Progenitor cell of endocrine pancreas (in vitro differentiated cells): ENCODE measurements at regions not wholly inside any gene's neighbourhood (a gene's known extent, or its start where the extent isn't known, plus 50 kb on each side); places are given as distances from the start of the nearest gene placed in this dataset.

ENCODE experiments used
- DNase-seq: peaks from one replicate; pipeline ENCODE4 v3.0.0; 2021; ENCODE audit warnings: low spot score; ENCODE audit not compliant: unreplicated experiment
- H3K27ac Mint-ChIP-seq: 2 replicates; pipeline ENCODE4 v1.8.0; 2021; ENCODE audit warnings: mild to moderate bottlenecking, moderate library complexity, mixed read lengths
- H3K27me3 Mint-ChIP-seq: 2 replicates; pipeline ENCODE4 v1.8.0; 2021; ENCODE audit warnings: mixed read lengths
- H3K36me3 Mint-ChIP-seq: 2 replicates; pipeline ENCODE4 v1.8.0; 2022; ENCODE audit warnings: mixed read lengths; ENCODE audit not compliant: insufficient read depth
- H3K4me1 Mint-ChIP-seq: 2 replicates; pipeline ENCODE4 v1.8.0; 2021; ENCODE audit warnings: low read depth, mixed read lengths
- H3K4me3 Mint-ChIP-seq: 2 replicates; pipeline ENCODE4 v1.8.0; 2021; ENCODE audit warnings: low read depth, mild to moderate bottlenecking, moderate library complexity, mixed read lengths
- H3K9me3 Mint-ChIP-seq: 2 replicates; pipeline ENCODE4 v1.8.0; 2021; ENCODE audit warnings: low read depth, mixed read lengths
- TF ChIP-seq, protein P1 (sequence below): fragments of 200-600 bp; sonication (generic); IDR thresholded peaks from one replicate; pipeline ENCODE4 v1.5.0; 2021; ENCODE audit warnings: antibody characterized with exemption, mild to moderate bottlenecking; ENCODE audit not compliant: unreplicated experiment

DNA sequence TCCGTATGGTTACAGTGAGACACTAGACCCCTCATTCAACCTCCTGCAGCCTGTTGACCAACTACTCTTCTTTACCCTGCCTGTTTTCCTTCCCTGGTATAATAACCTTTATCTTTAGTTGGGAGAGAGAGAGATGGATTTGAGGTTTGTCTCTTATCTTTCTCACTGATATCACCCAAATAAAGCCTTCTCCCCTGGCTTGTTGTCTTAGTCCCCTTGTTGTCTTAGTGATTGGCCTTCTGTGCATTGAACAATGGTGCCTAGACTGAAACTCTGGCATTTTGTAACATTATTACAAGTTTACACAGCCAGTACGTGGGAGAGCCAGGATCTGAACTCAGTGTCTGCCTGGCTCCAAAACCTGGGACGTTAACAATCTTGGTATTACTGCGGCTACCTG is 560.8 kb downstream of the HS3ST4 start:
- Mint-ChIP-seq H3K4me1 (peaks cover 2% of the 10 kb centered on the region), H3K4me3 (no peak overlapping the region), H3K27me3 (peaks cover 9% of the 10 kb centered on the region), H3K36me3 (peaks cover 2% of the 10 kb centered on the region), H3K27ac (no peak overlapping the region), H3K9me3 (peaks cover 21% of the 10 kb centered on the region)
- TF ChIP-seq, protein P1, sequence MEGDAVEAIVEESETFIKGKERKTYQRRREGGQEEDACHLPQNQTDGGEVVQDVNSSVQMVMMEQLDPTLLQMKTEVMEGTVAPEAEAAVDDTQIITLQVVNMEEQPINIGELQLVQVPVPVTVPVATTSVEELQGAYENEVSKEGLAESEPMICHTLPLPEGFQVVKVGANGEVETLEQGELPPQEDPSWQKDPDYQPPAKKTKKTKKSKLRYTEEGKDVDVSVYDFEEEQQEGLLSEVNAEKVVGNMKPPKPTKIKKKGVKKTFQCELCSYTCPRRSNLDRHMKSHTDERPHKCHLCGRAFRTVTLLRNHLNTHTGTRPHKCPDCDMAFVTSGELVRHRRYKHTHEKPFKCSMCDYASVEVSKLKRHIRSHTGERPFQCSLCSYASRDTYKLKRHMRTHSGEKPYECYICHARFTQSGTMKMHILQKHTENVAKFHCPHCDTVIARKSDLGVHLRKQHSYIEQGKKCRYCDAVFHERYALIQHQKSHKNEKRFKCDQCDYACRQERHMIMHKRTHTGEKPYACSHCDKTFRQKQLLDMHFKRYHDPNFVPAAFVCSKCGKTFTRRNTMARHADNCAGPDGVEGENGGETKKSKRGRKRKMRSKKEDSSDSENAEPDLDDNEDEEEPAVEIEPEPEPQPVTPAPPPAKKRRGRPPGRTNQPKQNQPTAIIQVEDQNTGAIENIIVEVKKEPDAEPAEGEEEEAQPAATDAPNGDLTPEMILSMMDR, result no peak
- DNase-seq, result no peak

DNA sequence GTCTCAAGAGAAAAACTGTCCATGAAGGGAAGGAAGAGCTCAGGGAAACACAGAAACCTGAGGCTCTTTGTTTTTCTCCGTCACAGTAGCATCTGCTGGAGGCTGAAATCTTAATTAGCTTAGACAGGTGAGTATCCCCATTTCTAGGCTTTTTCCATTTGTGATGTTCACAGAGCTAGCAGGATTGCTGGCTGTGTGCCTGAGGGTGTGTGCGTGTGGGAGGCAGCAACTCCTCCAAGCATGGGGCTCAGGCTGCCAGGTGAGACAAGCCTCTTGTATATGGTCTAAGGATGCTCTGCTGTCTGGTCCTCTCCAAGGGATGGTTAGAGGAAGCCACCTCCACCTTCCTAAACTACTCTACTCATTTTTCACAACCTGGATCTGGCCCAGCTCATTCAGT is 569.9 kb downstream of the HS3ST4 start:
- Mint-ChIP-seq H3K9me3 (no peaks in the 10 kb centered on the region), H3K27ac (no peak overlapping the region), H3K27me3 (peaks cover 9% of the 10 kb centered on the region), H3K36me3 (no peaks in the 10 kb centered on the region), H3K4me3 (no peak overlapping the region), H3K4me1 (no peaks in the 10 kb centered on the region)
- DNase-seq, result no peak
- TF ChIP-seq, protein P1, result no peak

DNA sequence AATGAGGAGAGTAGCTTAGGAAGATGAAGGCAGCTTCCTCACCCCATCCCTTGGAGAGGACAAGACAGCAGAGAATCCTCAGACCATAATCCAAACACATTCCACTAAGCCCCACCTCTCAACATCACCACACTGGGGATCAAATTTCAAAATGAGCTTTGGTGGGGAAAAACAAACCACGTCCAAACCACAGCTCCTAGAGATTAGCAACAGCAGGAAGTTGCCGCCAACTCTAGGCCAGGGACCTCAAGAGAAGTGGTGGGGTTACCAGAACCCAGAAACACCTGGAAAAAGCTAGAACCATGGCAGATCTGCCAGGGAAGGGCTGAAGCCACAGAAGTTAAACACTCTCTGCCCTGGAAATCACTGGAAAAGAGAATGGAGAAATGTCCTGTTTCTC is 571.6 kb downstream of the HS3ST4 start:
- H3K27ac Mint-ChIP-seq, result no peak overlapping the region
- no peaks in the 10 kb centered on the region for H3K9me3 Mint-ChIP-seq
- no peak overlapping the region for H3K4me3 Mint-ChIP-seq
- no peaks in the 10 kb centered on the region for H3K36me3 Mint-ChIP-seq
- DNase-seq, result no peak
- TF ChIP-seq, protein P1, result no peak
- H3K27me3 Mint-ChIP-seq, result peaks cover 9% of the 10 kb centered on the region
- H3K4me1 Mint-ChIP-seq, result no peaks in the 10 kb centered on the region

DNA sequence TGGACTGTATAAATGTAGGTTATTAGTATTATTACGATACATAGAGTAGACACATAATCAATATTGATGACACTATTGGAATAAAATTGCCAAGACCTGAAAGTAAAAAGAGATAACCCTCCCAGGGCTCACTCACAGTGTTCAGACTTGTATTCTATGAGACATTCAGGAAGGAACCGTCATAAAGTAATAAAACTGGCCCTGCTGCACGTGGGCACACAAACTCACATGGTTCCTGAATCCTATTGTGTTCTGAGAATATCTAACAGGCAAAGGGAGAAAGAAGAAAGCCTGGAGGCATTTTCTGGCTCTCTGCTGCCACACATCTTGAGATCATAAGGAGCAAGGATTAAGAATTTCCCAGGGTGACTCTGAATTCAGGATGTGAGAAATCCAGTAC is 575.9 kb downstream of the HS3ST4 start:
- TF ChIP-seq, protein P1, result no peak
- peaks cover 2% of the 10 kb centered on the region for H3K27me3 Mint-ChIP-seq

DNA sequence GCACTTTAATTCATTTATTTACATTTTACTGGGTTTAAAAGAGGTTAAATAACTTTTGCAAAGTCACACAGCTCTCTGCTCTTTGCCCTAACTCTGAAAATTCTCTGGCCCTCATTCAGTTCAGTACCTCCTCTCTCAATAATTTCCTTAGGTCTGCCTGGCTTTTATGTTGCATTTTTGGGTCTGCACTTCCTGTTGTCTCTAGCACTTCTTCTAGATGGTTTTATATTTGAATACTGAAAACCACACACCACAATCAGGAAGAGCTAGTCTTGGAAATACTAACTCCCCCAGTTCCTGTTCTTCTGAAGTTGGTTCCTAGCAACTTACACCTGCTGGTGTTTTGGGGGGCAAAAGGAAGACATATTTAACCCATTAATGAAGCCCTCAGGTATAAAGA is 577.9 kb downstream of the HS3ST4 start:
- H3K9me3 Mint-ChIP-seq, result no peaks in the 10 kb centered on the region
- H3K36me3 Mint-ChIP-seq, result no peaks in the 10 kb centered on the region
- TF ChIP-seq, protein P1, result no peak

More for the DNA sequence above, 575.9 kb downstream of the HS3ST4 start:
- Mint-ChIP-seq H3K36me3 (no peaks in the 10 kb centered on the region), H3K4me1 (peaks cover 3% of the 10 kb centered on the region), H3K27ac (no peak overlapping the region), H3K4me3 (no peak overlapping the region), H3K9me3 (no peaks in the 10 kb centered on the region)
- no peak for DNase-seq

More for the DNA sequence above, 577.9 kb downstream of the HS3ST4 start:
- H3K4me3 Mint-ChIP-seq, result no peak overlapping the region
- H3K27me3 Mint-ChIP-seq, result peaks cover 2% of the 10 kb centered on the region
- DNase-seq, result no peak
- no peak overlapping the region for H3K27ac Mint-ChIP-seq
- peaks cover 3% of the 10 kb centered on the region for H3K4me1 Mint-ChIP-seq
